ENCODE measurements at regions not wholly inside any gene's neighbourhood (a gene's known extent, or its start where the extent isn't known, plus 50 kb on each side); places are given as distances from the start of the nearest gene placed in this dataset.

GRCh38 chr20:62555642-62556420 lies 80.0 kb upstream of the GATA5 start:
- intact Hi-C loops (cut with micrococcal nuclease; ENCODE audit: unreplicated experiment) = no loop called here
- RAD21 ChIA-PET (ENCODE audit: unreplicated experiment) = no interaction called here
- ATAC-seq = no peak
- TF ChIP-seq SMC3 (IDR thresholded peaks at IDR 0.05; ENCODE audit: borderline replicate concordance, low read length) (no peak), ZBED1 (IDR thresholded peaks at IDR 0.05; ENCODE audit: borderline replicate concordance) (no peak), ZBTB4 (CRISPR knock-in tag; IDR thresholded peaks at IDR 0.05) (no peak), SUPT20H (IDR thresholded peaks at IDR 0.05; ENCODE audit: borderline replicate concordance, control insufficient read depth, low read depth, low read length) (no peak), IRF4 (IDR thresholded peaks at IDR 0.05; ENCODE audit: low read depth, low read length) (no peak), ZNF592 (IDR thresholded peaks at IDR 0.05) (no peak), RAD51 (IDR thresholded peaks at IDR 0.05) (no peak), CUX1 (IDR thresholded peaks at IDR 0.05; ENCODE audit: insufficient replicate concordance, low read depth, low read length) (no peak), MYB (IDR thresholded peaks at IDR 0.05; ENCODE audit: borderline replicate concordance, low read depth, low read length) (no peak), RFX5 (IDR thresholded peaks at IDR 0.05; ENCODE audit: low read depth, low read length) (no peak), RELA (IDR thresholded peaks at IDR 0.05; ENCODE audit: borderline replicate concordance, partially characterized antibody) (no peak)

More at GRCh38 chr20:62555642-62556420, 80.0 kb upstream of the GATA5 start:
- Histone ChIP-seq H3K4me1 (ENCODE audit: control insufficient read depth, insufficient read depth, low read length) (no peaks in the 10 kb centered on the region), H3K4me2 (ENCODE audit: control insufficient read depth, insufficient read depth) (no peak overlapping the region), H3K36me3 (ENCODE audit: control insufficient read depth in 2 of 2, insufficient read depth in 2 of 2, low read length in 1 of 2) (no peaks in the 10 kb centered on the region), H4K20me1 (ENCODE audit: control insufficient read depth, insufficient read depth) (no peaks in the 10 kb centered on the region), H2AFZ (ENCODE audit: control insufficient read depth, low read depth, low read length) (no peak overlapping the region), H3K9ac (ENCODE audit: control insufficient read depth, insufficient read depth, low read length) (no peak overlapping the region), H3K79me2 (ENCODE audit: control insufficient read depth, insufficient read depth, low read length) (no peaks in the 10 kb centered on the region), H3K9me3 (replicated peaks; ENCODE audit: control insufficient read depth, insufficient read depth, low read length) (no peaks in the 10 kb centered on the region), H3K27ac (ENCODE audit: control insufficient read depth, insufficient read depth) (no peak overlapping the region), H3K27me3 (replicated peaks in 1 of 2; ENCODE audit: control insufficient read depth in 2 of 2, insufficient read depth in 2 of 2, low read length in 1 of 2) (peaks cover 2 to 11% of the 10 kb centered on the region in 2 experiments; a peak in 3 of 4 replicates), H3K4me3 (no peak overlapping the region)
- CTCF ChIA-PET = no interaction called here
- in situ Hi-C loops (cut with MboI) = no loop called here
- 27% methylated on average over 29 of the region's 29 CpGs for WGBS (ENCODE audit: insufficient coverage, insufficient replicate concordance, low lambda C conversion rate, missing lambda C conversion rate)
- FAIRE-seq (no peak), DNase-seq (ENCODE audit: low read depth, low spot score) (no peak)
- SMC1A ChIA-PET (ENCODE audit: uncharacterized antibody, unreplicated experiment) = no interaction called here
- no TSS peak for BruUV-seq (replicated peaks)
- POLR2A ChIA-PET = no interaction called here

Measured in GM12878 (cell line).